ENCODE measurements at regions not wholly inside any gene's neighbourhood (a gene's known extent, or its start where the extent isn't known, plus 50 kb on each side); places are given as distances from the start of the nearest gene placed in this dataset.
"Not testable (repeated sequence)": the region's sequence is repeated elsewhere in the genome, so short reads cannot be mapped to it uniquely, and the experiment has no call there.

DNA sequence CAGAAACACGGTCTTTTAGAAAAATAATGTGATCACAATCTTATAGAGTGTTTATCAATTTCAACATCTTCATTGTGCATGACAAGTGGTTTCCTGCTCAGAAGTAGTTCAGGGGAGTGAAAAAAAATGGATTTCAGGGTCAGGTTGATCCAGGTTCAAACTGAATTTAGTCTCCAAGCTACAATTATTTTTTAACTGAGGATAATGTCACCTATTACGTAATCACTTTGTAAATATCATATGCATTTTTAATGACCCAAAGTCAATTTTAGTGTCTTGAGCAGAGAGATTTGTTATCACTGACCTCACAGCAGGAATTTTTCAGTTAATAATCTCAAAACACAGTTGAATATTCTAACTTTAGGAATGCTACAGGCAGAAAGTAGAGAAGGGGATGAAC, 627.2 kb upstream of the LUZP2 start:
- Mint-ChIP-seq H3K4me1 (no peaks in the 10 kb centered on the region), H3K4me3 (no peak overlapping the region), H3K9me3 (peaks cover 2% of the 10 kb centered on the region), H3K27ac (no peak overlapping the region), H3K36me3 (ENCODE audit: low read depth) (no peaks in the 10 kb centered on the region), H3K27me3 (ENCODE audit: low read depth) (no peaks in the 10 kb centered on the region)
- no peak for TF ChIP-seq CTCF (IDR thresholded peaks at IDR 0.05; ENCODE audit: unreplicated experiment in 3 of 3)

DNA sequence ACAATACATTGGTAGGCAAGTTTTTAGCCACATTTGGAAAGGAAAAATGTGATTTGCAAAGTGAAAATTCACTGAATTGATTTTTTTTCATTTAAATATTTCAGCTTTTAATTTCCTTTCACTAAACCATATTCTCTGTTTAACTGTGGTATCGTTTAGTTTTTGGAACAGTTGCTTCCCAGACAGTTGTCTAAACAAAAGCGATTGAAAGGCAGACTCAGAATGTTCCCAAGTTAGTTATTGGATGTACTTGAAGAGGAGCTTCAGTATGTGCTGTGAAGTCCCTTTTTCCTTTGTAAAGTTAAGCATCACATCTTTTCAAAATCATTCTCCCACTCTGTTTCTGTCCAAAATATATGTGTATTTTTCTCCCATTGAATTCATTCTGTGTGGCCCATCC, 623.4 kb upstream of the LUZP2 start:
- TF ChIP-seq CTCF (IDR thresholded peaks at IDR 0.05; ENCODE audit: unreplicated experiment in 3 of 3): no peak
- Mint-ChIP-seq H3K9me3 (peaks cover 4% of the 10 kb centered on the region), H3K36me3 (ENCODE audit: low read depth) (no peaks in the 10 kb centered on the region), H3K4me1 (peaks cover 12% of the 10 kb centered on the region), H3K4me3 (no peak overlapping the region), H3K27me3 (ENCODE audit: low read depth) (no peaks in the 10 kb centered on the region), H3K27ac (no peak overlapping the region)

GRCh38 chr11:23875176-23875850, 621.5 kb upstream of the LUZP2 start:
- H3K4me1 Mint-ChIP-seq: peaks cover 16% of the 10 kb centered on the region
- H3K27me3 Mint-ChIP-seq (ENCODE audit: low read depth): no peaks in the 10 kb centered on the region
- H3K9me3 Mint-ChIP-seq: peaks cover 2% of the 10 kb centered on the region
- H3K36me3 Mint-ChIP-seq (ENCODE audit: low read depth): no peaks in the 10 kb centered on the region
- no peak for TF ChIP-seq CTCF (IDR thresholded peaks at IDR 0.05; ENCODE audit: unreplicated experiment in 3 of 3)
- H3K4me3 Mint-ChIP-seq: no peak overlapping the region
- H3K27ac Mint-ChIP-seq: peak overlapping the region in 1 of 3 experiments; percentile 9

GRCh38 chr11:23883426-23884048, 613.3 kb upstream of the LUZP2 start:
- not testable (repeated sequence) for H3K9me3 Mint-ChIP-seq; H3K27me3 Mint-ChIP-seq (ENCODE audit: low read depth); H3K4me3 Mint-ChIP-seq; H3K27ac Mint-ChIP-seq; H3K36me3 Mint-ChIP-seq (ENCODE audit: low read depth)
- peaks cover 10% of the 10 kb centered on the region for H3K4me1 Mint-ChIP-seq

GRCh38 chr11:23884341-23884740, 612.5 kb upstream of the LUZP2 start:
- Mint-ChIP-seq H3K36me3 (ENCODE audit: low read depth) (no peaks in the 10 kb centered on the region), H3K4me1 (peaks cover 10% of the 10 kb centered on the region)

GRCh38 chr11:23885801-23886200, 611.1 kb upstream of the LUZP2 start:
- Mint-ChIP-seq H3K4me1 (peaks cover 5% of the 10 kb centered on the region), H3K9me3 (no peaks in the 10 kb centered on the region), H3K36me3 (ENCODE audit: low read depth) (no peaks in the 10 kb centered on the region), H3K27ac (no peak overlapping the region), H3K4me3 (no peak overlapping the region), H3K27me3 (ENCODE audit: low read depth) (no peaks in the 10 kb centered on the region)
- TF ChIP-seq CTCF (IDR thresholded peaks at IDR 0.05; ENCODE audit: unreplicated experiment in 3 of 3): no peak

More at GRCh38 chr11:23884341-23884740, 612.5 kb upstream of the LUZP2 start:
- no peak for TF ChIP-seq CTCF (IDR thresholded peaks at IDR 0.05; ENCODE audit: unreplicated experiment in 3 of 3)
- Mint-ChIP-seq H3K4me3 (no peak overlapping the region), H3K27me3 (ENCODE audit: low read depth) (no peaks in the 10 kb centered on the region), H3K9me3 (no peaks in the 10 kb centered on the region), H3K27ac (no peak overlapping the region)

GRCh38 chr11:23887122-23887521, 609.7 kb upstream of the LUZP2 start:
- not testable (repeated sequence) for H3K36me3 Mint-ChIP-seq (ENCODE audit: low read depth); H3K27ac Mint-ChIP-seq; H3K27me3 Mint-ChIP-seq (ENCODE audit: low read depth); H3K4me3 Mint-ChIP-seq; H3K4me1 Mint-ChIP-seq; H3K9me3 Mint-ChIP-seq
